H1 (cell line): ENCODE measurements at regions not wholly inside any gene's neighbourhood (a gene's known extent, or its start where the extent isn't known, plus 50 kb on each side); places are given as distances from the start of the nearest gene placed in this dataset.

Source experiments
- CTCF ChIA-PET: fragments of 300-600 bp; sonication (Branson Sonifier 250); formaldehyde crosslinking; loops from one replicate; lab custom pipeline; 2021; ENCODE audit not compliant: partially characterized antibody; lab: Charles Lee
- POLR2A ChIA-PET: fragments of 300-600 bp; sonication (Branson Sonifier 250); formaldehyde crosslinking; loops from one replicate; lab custom pipeline; 2021; ENCODE audit warnings: inconsistent platforms; ENCODE audit not compliant: partially characterized antibody; lab: Charles Lee
- DNase-seq, 2 experiments: peaks; one replicate each; pipeline versions ENCODE4 v3.0.0 to v3.0.0-alpha.2; 2010 to 2022; ENCODE audit warnings: low spot score in 2 of 2, low read depth in 1 of 2, mixed read lengths in 1 of 2
- FAIRE-seq: peaks from 2 replicates; lab custom pipeline; 2011; peaks lifted over from hg19 to GRCh38; lab: Jason Lieb, UNC
- H2AFZ ChIP-seq: 2 replicates; pipeline ENCODE4 v1.8.1; 2012; ENCODE audit warnings: low read length, inconsistent platforms
- H2AK5ac ChIP-seq: 2 replicates; pipeline ENCODE4 v1.6.1; 2013; ENCODE audit warnings: low read depth, low read length
- H2BK120ac ChIP-seq: replicated peaks from 2 replicates; pipeline ENCODE3; 2013; ENCODE audit warnings: low read depth, low read length, inconsistent platforms
- H2BK12ac ChIP-seq: 2 replicates; pipeline ENCODE4 v1.6.1; 2013; ENCODE audit warnings: low read depth, low read length
- H2BK15ac ChIP-seq: 2 replicates; pipeline ENCODE4 v1.6.1; 2013; ENCODE audit warnings: low read length
- H2BK20ac ChIP-seq: 2 replicates; pipeline ENCODE4 v1.6.1; 2013; ENCODE audit warnings: low read length
- H2BK5ac ChIP-seq: 2 replicates; pipeline ENCODE4 v1.6.1; 2013; ENCODE audit warnings: low read depth, low read length
- H3K14ac ChIP-seq: 2 replicates; pipeline ENCODE4 v1.6.1; 2013; ENCODE audit warnings: inconsistent platforms; ENCODE audit not compliant: insufficient read length
- H3K18ac ChIP-seq: 2 replicates; pipeline ENCODE4 v1.6.1; 2013; ENCODE audit warnings: low read length; ENCODE audit errors: extremely low read depth
- H3K23ac ChIP-seq: 2 replicates; pipeline ENCODE4 v1.6.1; 2013; ENCODE audit warnings: inconsistent platforms; ENCODE audit not compliant: insufficient read length
- H3K23me2 ChIP-seq: 2 replicates; pipeline ENCODE4 v1.6.1; 2013; ENCODE audit warnings: low read depth, low read length
- H3K27ac ChIP-seq: 2 replicates; pipeline ENCODE4 v1.6.1; 2011; ENCODE audit warnings: low read depth, low read length, inconsistent platforms
- H3K27me3 ChIP-seq, 4 experiments: replicated peaks in 1 of 4; 1 replicate in 1 of 4; 2 replicates in 3 of 4; pipeline versions ENCODE4 v1.6.1 to v1.8.1; 2011 to 2013; ENCODE audit warnings: low read length in 3 of 4, mild to moderate bottlenecking in 3 of 4, inconsistent platforms in 2 of 4, mixed read lengths in 2 of 4, moderate library complexity in 1 of 4; ENCODE audit not compliant: control insufficient read depth in 3 of 4, insufficient read depth in 3 of 4; ENCODE audit errors: extremely low read depth in 1 of 4
- H3K36me3 ChIP-seq, 4 experiments: 2 replicates each; pipeline versions ENCODE4 v1.6.1 to v1.8.1; 2011 to 2013; ENCODE audit warnings: mild to moderate bottlenecking in 4 of 4, low read length in 3 of 4, moderate library complexity in 2 of 4, control low read depth in 1 of 4, inconsistent platforms in 1 of 4; ENCODE audit not compliant: insufficient read depth in 4 of 4, control insufficient read depth in 2 of 4
- H3K4ac ChIP-seq: replicated peaks from 2 replicates; pipeline ENCODE3; 2013; ENCODE audit warnings: low read length, low read depth, mixed read lengths, inconsistent platforms; ENCODE audit not compliant: insufficient read length
- H3K4me1 ChIP-seq, 4 experiments: replicated peaks in 1 of 4; 1 replicate in 1 of 4; 2 replicates in 3 of 4; pipeline versions ENCODE4 v1.6.1 to v1.8.1; 2011 to 2013; ENCODE audit warnings: low read length in 3 of 4, inconsistent platforms in 2 of 4, mixed read lengths in 1 of 4; ENCODE audit not compliant: insufficient read depth in 4 of 4, control insufficient read depth in 3 of 4
- H3K4me2 ChIP-seq, 2 experiments: 2 replicates each; pipeline versions ENCODE4 v1.6.1 to v1.8.1; 2011 to 2013; ENCODE audit warnings: low read depth in 2 of 2, low read length in 2 of 2, control low read depth in 1 of 2, inconsistent platforms in 1 of 2, mild to moderate bottlenecking in 1 of 2; ENCODE audit not compliant: insufficient read depth in 1 of 2
- H3K4me3 ChIP-seq, 4 experiments: fragments of 200-600, 300-600 bp in 1 of 4; sonication (generic), shearing (Covaris generic), sonication (Bioruptor Twin) in 1 of 4; 2 replicates each; pipeline versions ENCODE4 v1.5.1 to v1.8.1; 2011 to 2016; ENCODE audit warnings: low read length in 4 of 4, low read depth in 3 of 4, control low read depth in 2 of 4, inconsistent platforms in 2 of 4, mild to moderate bottlenecking in 2 of 4, mixed read lengths in 1 of 4, moderate library complexity in 1 of 4; ENCODE audit not compliant: insufficient read depth in 2 of 4; ENCODE audit errors: extremely low read depth in 1 of 4
- H3K56ac ChIP-seq: replicated peaks from 2 replicates; pipeline ENCODE3; 2013; ENCODE audit warnings: low read depth, mild to moderate bottlenecking, mixed read lengths, low read length, inconsistent platforms; ENCODE audit not compliant: insufficient read length
- H3K79me1 ChIP-seq: 2 replicates; pipeline ENCODE4 v1.6.1; 2013; ENCODE audit warnings: low read depth, low read length, control low read depth
- H3K79me2 ChIP-seq, 2 experiments: 2 replicates each; pipeline versions ENCODE4 v1.6.1 to v1.8.1; 2012 to 2013; ENCODE audit warnings: low read length in 2 of 2, mild to moderate bottlenecking in 2 of 2, inconsistent platforms in 1 of 2; ENCODE audit not compliant: insufficient read depth in 2 of 2, control insufficient read depth in 1 of 2
- H3K9ac ChIP-seq, 4 experiments: replicated peaks in 1 of 4; 1 replicate in 1 of 4; 2 replicates in 3 of 4; pipeline versions ENCODE4 v1.6.1 to v1.8.1; 2011 to 2013; ENCODE audit warnings: low read depth in 3 of 4, low read length in 3 of 4, control low read depth in 2 of 4, mild to moderate bottlenecking in 2 of 4, moderate library complexity in 2 of 4, inconsistent platforms in 1 of 4; ENCODE audit errors: extremely low read depth in 1 of 4
- H3K9me3 ChIP-seq, 2 experiments: 2 replicates each; pipeline versions ENCODE4 v1.6.1 to v1.8.1; 2012 to 2013; ENCODE audit warnings: mild to moderate bottlenecking in 2 of 2, moderate library complexity in 2 of 2, control low read depth in 1 of 2, inconsistent platforms in 1 of 2, low read depth in 1 of 2, low read length in 1 of 2, mixed read lengths in 1 of 2; ENCODE audit not compliant: insufficient read depth in 2 of 2
- H4K20me1 ChIP-seq, 2 experiments: replicated peaks in 1 of 2; 2 replicates each; pipeline versions ENCODE3 to v1.8.1; 2011 to 2013; ENCODE audit warnings: inconsistent platforms in 2 of 2, low read length in 2 of 2, mild to moderate bottlenecking in 1 of 2; ENCODE audit not compliant: insufficient read depth in 2 of 2, control insufficient read depth in 1 of 2
- H4K5ac ChIP-seq: 2 replicates; pipeline ENCODE4 v1.6.1; 2013; ENCODE audit warnings: low read length, low read depth, mixed read lengths, inconsistent platforms; ENCODE audit not compliant: insufficient read length
- H4K8ac ChIP-seq: 2 replicates; pipeline ENCODE4 v1.8.0; 2013; ENCODE audit warnings: mild to moderate bottlenecking, moderate library complexity, low read length, inconsistent platforms; ENCODE audit not compliant: insufficient read depth; ENCODE audit errors: extremely low read depth
- H4K91ac ChIP-seq: replicated peaks from 2 replicates; pipeline ENCODE3; 2013; ENCODE audit warnings: low read length, mixed read lengths, inconsistent platforms; ENCODE audit not compliant: insufficient read length
- CREB1 ChIP-seq: IDR thresholded peaks from 2 replicates; pipeline ENCODE4 v1.6.1; 2012; ENCODE audit warnings: inconsistent platforms
- EP300 ChIP-seq, 2 experiments: IDR thresholded peaks; 1 replicate in 1 of 2; 2 replicates in 1 of 2; pipeline ENCODE4 v1.6.1; 2011 to 2012; ENCODE audit warnings: low read depth in 2 of 2, low read length in 2 of 2, mild to moderate bottlenecking in 2 of 2, borderline replicate concordance in 1 of 2, inconsistent platforms in 1 of 2, moderate library complexity in 1 of 2
- EZH2 ChIP-seq: fragments of 200-600 bp; sonication (generic); IDR thresholded peaks from 2 replicates; pipeline ENCODE4 v1.7.1; 2012; ENCODE audit warnings: low read depth, mild to moderate bottlenecking, moderate library complexity, low read length, inconsistent platforms; ENCODE audit not compliant: severe bottlenecking
- KDM1A ChIP-seq: fragments of 200-600, 300-600 bp; sonication (generic); IDR thresholded peaks from 2 replicates; pipeline ENCODE4 v1.7.1; 2016; ENCODE audit warnings: mild to moderate bottlenecking, low read length, borderline replicate concordance
- KDM4A ChIP-seq: IDR thresholded peaks from one replicate; pipeline ENCODE4 v1.7.1; 2012; ENCODE audit warnings: low read depth, mild to moderate bottlenecking, moderate library complexity, low read length, inconsistent platforms; ENCODE audit not compliant: severe bottlenecking
- PHF8 ChIP-seq: fragments of 200-600 bp; sonication (generic); conservative IDR thresholded peaks from 2 replicates; pipeline ENCODE4 v1.7.1; 2012; ENCODE audit warnings: low read depth, mild to moderate bottlenecking, inconsistent platforms, low read length, moderate library complexity
- POU5F1 ChIP-seq: IDR thresholded peaks from 2 replicates; pipeline ENCODE4 v1.6.1; 2011; ENCODE audit warnings: low read depth, mild to moderate bottlenecking, low read length, moderate library complexity
- RAD21 ChIP-seq, 2 experiments: IDR thresholded peaks in 1 of 2; conservative IDR thresholded peaks in 1 of 2; 2 replicates each; pipeline ENCODE4 v1.6.1; 2011; ENCODE audit warnings: low read depth in 2 of 2, low read length in 2 of 2, improper control_type of control experiment in 1 of 2, inconsistent platforms in 1 of 2, mild to moderate bottlenecking in 1 of 2, moderate library complexity in 1 of 2
- SIRT6 ChIP-seq: IDR thresholded peaks from one replicate; pipeline ENCODE4 v1.7.1; 2012; ENCODE audit warnings: low read length, inconsistent platforms
- TBP ChIP-seq: IDR thresholded peaks from 2 replicates; pipeline ENCODE4 v1.6.1; 2011; ENCODE audit warnings: low read depth, low read length, improper control_type of control experiment
- YY1 ChIP-seq: IDR thresholded peaks from 2 replicates; pipeline ENCODE4 v1.6.1; 2011; ENCODE audit warnings: low read depth, mild to moderate bottlenecking, low read length
- ZNF274 ChIP-seq: IDR thresholded peaks from 2 replicates; pipeline ENCODE4 v1.7.0; 2012; ENCODE audit warnings: low read length, borderline replicate concordance; ENCODE audit errors: extremely low read depth
- WGBS, 2 experiments: shearing (Covaris generic) in 1 of 2; methylation state at CpG; one replicate each; pipeline versions ENCODE4 v1.1.6 to v1.1.7; 2013 to 2015; ENCODE audit warnings: low lambda C conversion rate in 2 of 2, mixed read lengths in 2 of 2, inconsistent platforms in 1 of 2, low coverage in 1 of 2, missing lambda C conversion rate in 1 of 2; ENCODE audit not compliant: insufficient replicate concordance in 2 of 2, insufficient coverage in 1 of 2, insufficient read length in 1 of 2; ENCODE audit errors: extremely low coverage in 1 of 2, missing lambda C conversion rate in 1 of 2; 5-methylcytosine and 5-hydroxymethylcytosine counted together
- TF ChIP-seq, protein P1 (sequence below): IDR thresholded peaks from 2 replicates; pipeline ENCODE4 v1.6.1; 2012; ENCODE audit warnings: low read length, inconsistent platforms

DNA sequence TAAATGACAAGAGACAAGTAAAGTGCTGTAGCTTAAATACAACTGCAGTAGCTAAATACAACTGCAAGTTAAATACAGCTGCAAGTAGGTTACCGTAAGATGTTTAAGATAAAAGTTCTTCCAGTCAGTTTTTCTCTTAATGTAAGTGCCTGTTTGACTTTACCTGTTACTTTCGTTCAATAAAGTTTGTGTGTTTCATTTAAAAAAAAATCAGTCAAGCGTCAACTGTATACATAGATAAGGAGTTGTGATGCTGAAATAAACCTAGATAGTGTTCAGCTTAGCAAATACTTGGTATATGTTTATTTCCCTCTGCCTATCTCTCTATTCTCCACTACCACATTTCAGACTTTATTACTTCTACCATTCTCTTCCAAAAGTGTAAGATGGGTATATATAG is 221.2 kb downstream of the NR2F2 start:
- H3K79me1 ChIP-seq: no peaks in the 10 kb centered on the region
- CTCF ChIA-PET: interaction anchor here (1.7 to 2.0 kb wide), 2 partner anchors 10 to 60 kb away, joined by 4 to 6 read pairs; no protein-coding TSS in a partner anchor
- H2BK12ac ChIP-seq: no peak overlapping the region
- H4K8ac ChIP-seq: no peak overlapping the region
- no peak overlapping the region for H3K14ac ChIP-seq
- FAIRE-seq: no peak
- no peak overlapping the region for H2AFZ ChIP-seq
- H3K79me2 ChIP-seq: no peaks in the 10 kb centered on the region
- no peaks in the 10 kb centered on the region; the same call in 1 of the 2 replicates for H3K23me2 ChIP-seq
- H3K56ac ChIP-seq: no peak overlapping the region
- no peak overlapping the region for H3K23ac ChIP-seq
- H4K20me1 ChIP-seq: no peaks in the 10 kb centered on the region
- no peak overlapping the region for H3K4me2 ChIP-seq
- H3K9me3 ChIP-seq: no peaks in the 10 kb centered on the region
- 84% methylated on average over 3 of the region's 3 CpGs; no CpG with 5 or more reads in 1 of the 2 experiments for WGBS, 2 experiments
- H3K9ac ChIP-seq: no peak overlapping the region
- H4K91ac ChIP-seq: no peak overlapping the region
- H2BK120ac ChIP-seq: no peak overlapping the region
- H3K4ac ChIP-seq: no peak overlapping the region
- POLR2A ChIA-PET: no interaction called here
- no peaks in the 10 kb centered on the region for H3K36me3 ChIP-seq
- no peak overlapping the region for H2BK20ac ChIP-seq
- DNase-seq: no peak
- H2AK5ac ChIP-seq: no peak overlapping the region
- H3K4me3 ChIP-seq: no peak overlapping the region
- no peak overlapping the region for H4K5ac ChIP-seq
- H3K18ac ChIP-seq: no peak overlapping the region
- H2BK5ac ChIP-seq: no peak overlapping the region
- H3K27me3 ChIP-seq: no peaks in the 10 kb centered on the region
- H3K4me1 ChIP-seq: no peaks in the 10 kb centered on the region
- H2BK15ac ChIP-seq: no peak overlapping the region
- no peak overlapping the region for H3K27ac ChIP-seq
- TF ChIP-seq POU5F1 (no peak), KDM4A (no peak), SIRT6 (no peak), TBP (no peak), EZH2 (no peak), EP300 (IDR thresholded peaks at IDR 0.05; ENCODE audit: borderline replicate concordance in 1 of 2, low read depth in 2 of 2, low read length in 2 of 2) (no peak), YY1 (no peak), KDM1A (no peak), ZNF274 (no peak), PHF8 (no peak), CREB1 (no peak), RAD21 (IDR thresholded peaks at IDR 0.05 in 1 of 2, conservative IDR thresholded peaks at IDR 0.05 in 1 of 2; ENCODE audit: low read depth in 2 of 2, low read length in 2 of 2) (no peak)
- TF ChIP-seq, protein P1, sequence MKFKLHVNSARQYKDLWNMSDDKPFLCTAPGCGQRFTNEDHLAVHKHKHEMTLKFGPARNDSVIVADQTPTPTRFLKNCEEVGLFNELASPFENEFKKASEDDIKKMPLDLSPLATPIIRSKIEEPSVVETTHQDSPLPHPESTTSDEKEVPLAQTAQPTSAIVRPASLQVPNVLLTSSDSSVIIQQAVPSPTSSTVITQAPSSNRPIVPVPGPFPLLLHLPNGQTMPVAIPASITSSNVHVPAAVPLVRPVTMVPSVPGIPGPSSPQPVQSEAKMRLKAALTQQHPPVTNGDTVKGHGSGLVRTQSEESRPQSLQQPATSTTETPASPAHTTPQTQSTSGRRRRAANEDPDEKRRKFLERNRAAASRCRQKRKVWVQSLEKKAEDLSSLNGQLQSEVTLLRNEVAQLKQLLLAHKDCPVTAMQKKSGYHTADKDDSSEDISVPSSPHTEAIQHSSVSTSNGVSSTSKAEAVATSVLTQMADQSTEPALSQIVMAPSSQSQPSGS: no peak
